CD4-positive, alpha-beta T cell treated with Interleukin-17A for 4 hours (primary cell): ENCODE measurements at regions not wholly inside any gene's neighbourhood (a gene's known extent, or its start where the extent isn't known, plus 50 kb on each side); places are given as distances from the start of the nearest gene placed in this dataset.

Experiments
- DNase-seq: peaks from one replicate; pipeline ENCODE4 v3.0.0-alpha.2; 2020; ENCODE audit warnings: mixed read lengths

DNA sequence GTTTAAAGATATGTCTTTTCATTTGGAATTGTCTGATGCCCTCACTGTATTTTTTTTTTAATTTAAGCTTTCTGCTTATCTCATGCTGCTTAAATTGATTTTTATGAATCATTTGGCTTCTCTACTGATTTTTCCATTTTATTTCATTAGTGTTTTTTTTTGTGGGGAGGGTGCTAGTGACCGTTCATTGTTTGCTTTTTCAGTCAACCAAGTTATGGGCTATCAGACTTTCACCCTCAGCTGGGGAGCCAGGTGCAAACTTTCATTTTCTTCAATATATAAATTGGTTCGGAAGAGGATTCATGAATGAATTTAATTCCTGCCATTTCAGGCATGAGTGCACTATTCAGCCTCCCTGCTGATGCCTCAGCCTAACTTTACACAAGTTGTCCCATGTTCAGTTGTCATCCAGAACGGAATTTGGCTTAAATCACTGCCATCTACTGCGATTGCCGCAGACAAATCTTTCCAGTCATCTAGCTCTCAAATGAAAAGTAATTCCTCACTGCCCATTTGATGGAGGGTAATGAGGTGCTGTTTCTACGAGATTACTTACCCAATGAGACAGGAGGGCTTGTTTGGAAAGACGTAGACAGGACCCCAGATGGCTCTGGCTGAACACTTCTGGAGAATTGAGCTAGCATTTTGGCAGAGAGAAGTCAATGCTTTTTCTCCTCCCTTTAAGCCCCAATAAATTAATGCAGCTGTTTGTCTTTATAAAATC is 89.9 kb upstream of the RORA start:
- DNase-seq: no peak

DNA sequence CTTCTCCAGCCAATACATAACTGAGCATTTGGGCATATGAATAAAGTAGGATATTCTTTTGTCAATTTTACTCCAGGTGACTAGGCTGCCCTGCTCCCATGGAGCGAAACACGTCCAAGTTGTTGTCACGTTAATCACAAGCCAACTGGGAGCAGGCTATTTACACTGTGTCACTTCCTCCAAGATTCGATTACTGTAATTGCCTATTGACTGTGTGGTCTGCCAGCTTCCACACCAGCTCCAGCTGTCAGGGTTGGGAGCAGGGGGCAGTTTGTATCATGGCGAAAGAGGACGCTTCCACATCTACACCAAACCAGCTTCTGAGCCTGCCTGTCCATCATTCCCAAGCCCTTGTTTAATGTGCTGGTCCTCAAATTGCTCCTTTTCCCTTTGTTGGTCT is 89.2 kb upstream of the RORA start:
- DNase-seq: no peak

DNA sequence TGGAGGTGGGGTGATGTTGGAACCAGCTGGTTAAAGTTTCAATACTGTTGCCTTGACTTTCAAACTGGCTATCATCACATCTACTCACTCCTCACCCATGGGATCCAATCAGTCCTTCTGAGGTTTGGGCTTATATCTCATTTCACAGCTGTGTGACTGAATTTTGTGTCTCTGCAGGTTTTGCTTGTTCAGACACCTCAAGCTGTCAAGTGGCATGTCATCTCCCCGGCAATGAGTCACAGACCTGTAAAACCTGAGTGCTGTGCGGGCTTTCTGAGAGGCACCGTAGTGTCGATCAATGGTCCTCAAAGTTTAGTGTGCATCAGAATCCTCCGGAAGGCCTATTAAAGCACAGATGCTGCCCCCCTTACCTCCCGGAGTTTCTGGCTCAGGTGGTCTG is 86.4 kb upstream of the RORA start:
- no peak for DNase-seq

DNA sequence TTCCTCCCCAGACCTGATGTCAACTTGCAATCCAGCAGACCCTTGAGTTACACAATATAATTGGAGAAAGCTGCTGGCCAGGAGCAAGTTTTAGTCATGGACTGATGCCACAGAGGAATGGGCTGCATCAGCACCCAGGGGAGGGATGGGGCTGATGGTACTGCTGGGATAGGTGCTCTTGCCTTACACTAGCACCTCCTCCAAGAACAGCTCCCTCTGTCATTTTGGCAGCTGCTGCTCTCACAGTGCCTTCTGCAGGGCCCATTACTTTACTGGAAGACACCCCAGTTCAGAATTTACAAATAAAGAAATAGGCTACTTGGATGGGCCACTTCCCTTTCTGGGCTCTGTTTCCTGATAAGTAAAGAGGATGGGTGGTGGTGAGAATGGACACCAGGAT is 85.3 kb upstream of the RORA start:
- DNase-seq: no peak

DNA sequence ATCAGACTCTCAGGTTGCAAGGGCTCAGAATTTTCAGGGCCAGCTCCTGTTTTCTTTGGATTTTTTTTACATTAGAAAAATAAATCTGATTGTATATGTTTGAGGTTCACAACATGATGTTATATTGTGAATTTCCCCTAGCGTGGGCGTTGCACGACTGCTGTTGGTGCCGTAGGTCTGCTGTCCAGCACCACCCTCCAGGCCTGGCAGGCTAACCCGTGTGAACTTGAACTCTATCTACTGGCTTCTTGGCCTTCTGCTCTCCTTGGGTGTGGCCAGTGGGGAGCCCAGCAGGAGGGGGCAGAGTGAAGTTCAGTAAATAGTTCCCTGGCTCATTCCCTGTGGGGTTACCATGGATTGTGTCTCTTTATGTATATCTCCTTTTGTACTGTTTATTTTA is 80.5 kb upstream of the RORA start:
- no peak for DNase-seq

DNA sequence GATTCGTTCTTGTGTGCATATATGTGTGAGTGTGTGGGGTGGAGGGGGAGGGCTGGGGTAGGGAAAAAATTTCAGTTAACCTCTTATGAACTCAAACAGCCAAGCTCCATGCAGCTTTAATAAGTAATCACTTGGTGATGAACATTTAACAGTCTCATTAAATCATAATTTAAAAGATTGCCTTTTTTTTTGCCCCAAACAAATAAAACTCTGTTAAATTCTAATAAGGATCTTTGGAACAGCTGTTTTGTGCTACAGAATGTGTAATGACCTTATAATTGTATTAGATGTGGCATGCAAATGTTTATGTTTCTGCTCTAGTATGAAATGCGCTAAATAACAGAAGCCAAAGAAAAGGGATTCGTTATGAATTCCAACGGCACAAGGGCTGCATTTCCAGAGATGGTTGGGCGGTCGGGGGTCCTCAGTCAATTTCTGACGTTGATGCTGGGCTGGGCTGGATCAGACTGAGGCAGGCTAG is 80.0 kb upstream of the RORA start:
- DNase-seq: no peak

DNA sequence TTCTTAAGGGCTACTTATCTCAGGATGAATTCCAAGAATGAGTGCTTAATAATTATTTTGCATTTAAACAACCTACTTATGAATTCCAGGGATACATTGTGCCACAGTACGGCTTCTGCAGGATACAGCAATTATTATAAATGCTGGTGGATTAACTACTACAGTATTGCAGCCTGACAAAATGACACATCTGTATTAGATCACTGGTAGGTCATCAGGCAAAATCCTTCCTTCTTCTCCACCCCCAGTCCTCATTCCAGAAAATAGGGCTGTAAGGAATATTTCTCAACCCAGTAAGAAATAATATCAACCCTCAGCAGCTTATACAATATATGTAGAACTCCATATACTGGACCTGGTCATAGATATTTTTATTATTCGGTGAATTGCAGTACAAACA is 79.3 kb upstream of the RORA start:
- DNase-seq: no peak

DNA sequence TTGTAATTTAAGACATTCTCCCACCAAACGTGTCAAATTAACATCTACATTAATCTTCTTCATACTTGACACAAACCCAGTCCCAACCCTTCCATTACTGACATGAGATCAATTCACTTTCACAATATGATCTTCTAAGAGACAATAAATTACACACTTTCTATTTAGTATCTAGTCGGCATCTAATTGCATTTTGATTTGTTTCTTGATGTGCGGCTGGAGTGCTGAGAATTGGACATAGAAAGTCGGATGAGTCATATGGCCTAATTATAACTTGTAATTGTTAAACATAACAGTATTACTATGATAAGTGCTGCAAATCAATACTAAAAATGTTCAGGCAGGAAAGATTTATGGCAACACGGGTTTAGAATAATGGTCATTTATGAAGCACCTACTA is 78.4 kb upstream of the RORA start:
- no peak for DNase-seq

DNA sequence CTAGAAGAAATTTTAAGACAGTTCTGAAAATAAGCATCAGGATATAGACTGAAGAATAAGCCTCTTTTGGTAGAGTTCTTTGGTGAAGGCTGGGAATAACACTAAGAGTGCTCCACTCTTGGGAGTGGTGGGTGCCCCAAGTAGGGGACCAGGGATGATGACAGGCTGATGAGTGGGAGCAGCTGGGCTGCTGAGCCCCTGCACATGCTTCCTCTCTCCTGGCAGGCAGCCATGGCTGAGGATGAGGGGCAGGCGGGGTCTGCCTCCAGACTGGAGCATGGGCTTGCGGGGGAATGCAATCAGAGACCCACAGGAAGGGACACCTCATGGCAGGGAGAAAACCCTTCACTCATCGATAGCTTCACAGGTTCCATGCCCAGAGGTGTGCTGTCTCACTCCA is 72.6 kb upstream of the RORA start:
- DNase-seq: no peak

DNA sequence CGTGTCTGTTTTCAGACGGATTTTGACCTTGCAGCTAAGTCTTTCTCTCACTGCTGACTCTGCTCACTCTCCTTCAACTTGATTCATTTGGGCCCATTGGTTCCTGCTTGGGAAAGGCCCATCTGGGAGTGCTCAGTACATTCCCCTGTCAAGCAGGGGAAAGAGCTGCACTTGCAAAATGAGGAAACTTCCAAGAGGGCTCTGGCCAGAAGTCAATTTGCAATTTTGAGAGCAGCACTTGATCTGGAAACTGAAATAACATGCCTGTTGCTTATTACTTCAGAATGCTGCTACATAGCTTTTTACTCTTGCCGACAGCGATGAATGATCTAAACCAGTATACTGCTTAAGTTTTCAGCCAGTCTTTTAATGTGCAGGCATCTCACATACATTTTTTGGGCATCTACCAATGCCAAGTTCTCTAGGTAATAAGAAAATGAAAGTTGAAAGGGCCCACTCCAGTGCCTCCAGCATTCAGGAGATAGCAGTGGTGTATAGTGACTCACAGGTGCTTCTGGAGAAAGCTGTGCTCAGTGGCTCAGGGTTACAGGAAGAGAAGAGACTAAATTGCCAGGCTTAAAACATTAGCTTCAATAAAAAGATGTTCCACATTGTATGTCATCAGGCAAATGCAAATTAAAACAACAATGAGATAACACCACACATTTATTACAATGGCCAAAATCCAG is 70.1 kb upstream of the RORA start:
- no peak for DNase-seq

DNA sequence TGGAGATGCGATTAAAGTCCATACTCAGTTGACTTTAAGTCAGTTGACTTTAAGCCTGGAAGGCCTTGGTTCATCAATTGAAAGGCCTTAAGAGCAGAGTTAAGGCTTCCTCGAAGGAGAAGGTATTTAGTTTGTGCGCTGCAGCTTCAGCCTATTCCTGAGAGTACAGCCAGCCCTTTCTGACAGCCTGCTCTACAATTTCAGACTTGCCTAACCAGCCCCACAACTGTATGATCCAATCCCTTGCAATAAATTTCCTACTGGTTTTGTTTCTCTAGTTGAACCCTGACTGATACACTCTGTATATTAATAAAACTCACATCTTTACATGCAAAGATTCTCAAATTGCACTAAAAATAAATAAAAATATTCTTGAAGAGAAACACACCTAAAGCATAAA is 66.1 kb upstream of the RORA start:
- DNase-seq: no peak

DNA sequence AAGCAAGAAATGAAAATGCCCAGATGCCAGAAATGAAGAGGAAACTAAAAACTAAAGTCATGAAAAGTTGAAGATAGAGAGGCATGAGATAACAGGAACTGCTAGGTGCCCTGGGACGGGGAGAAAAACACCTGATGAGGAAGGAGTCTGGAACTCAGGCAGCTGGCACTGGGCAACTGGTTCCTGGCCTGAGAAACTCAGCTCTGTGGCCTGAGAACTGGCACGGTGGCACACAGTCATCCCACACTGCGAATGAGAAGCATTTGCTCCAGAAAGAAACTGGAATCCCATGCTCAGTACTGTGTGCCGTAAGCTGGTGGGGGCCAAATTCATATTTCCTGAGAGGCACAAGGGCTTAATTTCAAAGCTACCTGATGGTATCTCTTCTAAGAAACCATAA is 53.6 kb upstream of the RORA start:
- DNase-seq: no peak

DNA sequence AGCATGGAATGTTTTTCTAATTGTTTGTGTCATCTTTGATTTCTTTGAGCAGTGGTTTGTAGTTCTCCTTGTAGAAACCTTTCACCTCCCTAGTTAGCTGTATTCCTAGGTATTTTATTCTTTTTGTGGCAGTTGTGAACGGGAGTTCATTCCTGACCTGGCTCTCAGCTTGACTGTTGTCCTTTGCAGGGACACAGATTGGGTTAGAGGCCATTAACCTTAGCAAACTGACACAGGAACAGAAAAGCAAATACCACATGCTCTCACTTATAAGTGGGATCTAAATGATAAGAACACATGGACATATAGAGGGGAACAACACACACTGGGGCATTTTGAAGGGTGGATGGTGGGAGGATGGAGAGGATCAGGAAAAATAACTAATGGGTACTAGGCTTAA is 52.2 kb upstream of the RORA start:
- no peak for DNase-seq
